GM11168 (cell line): ENCODE measurements at regions not wholly inside any gene's neighbourhood (a gene's known extent, or its start where the extent isn't known, plus 50 kb on each side); places are given as distances from the start of the nearest gene placed in this dataset.
"Not testable (repeated sequence)": the region's sequence is repeated elsewhere in the genome, so short reads cannot be mapped to it uniquely, and the experiment has no call there.

Source experiments
- in situ Hi-C: fragments of 300-500 bp; cut with MboI; formaldehyde crosslinking; loops from one replicate; pipeline ENCODE4 v1.12.0; 2022; ENCODE audit warnings: low sequenced_read_pairs; ENCODE audit not compliant: unreplicated experiment

DNA sequence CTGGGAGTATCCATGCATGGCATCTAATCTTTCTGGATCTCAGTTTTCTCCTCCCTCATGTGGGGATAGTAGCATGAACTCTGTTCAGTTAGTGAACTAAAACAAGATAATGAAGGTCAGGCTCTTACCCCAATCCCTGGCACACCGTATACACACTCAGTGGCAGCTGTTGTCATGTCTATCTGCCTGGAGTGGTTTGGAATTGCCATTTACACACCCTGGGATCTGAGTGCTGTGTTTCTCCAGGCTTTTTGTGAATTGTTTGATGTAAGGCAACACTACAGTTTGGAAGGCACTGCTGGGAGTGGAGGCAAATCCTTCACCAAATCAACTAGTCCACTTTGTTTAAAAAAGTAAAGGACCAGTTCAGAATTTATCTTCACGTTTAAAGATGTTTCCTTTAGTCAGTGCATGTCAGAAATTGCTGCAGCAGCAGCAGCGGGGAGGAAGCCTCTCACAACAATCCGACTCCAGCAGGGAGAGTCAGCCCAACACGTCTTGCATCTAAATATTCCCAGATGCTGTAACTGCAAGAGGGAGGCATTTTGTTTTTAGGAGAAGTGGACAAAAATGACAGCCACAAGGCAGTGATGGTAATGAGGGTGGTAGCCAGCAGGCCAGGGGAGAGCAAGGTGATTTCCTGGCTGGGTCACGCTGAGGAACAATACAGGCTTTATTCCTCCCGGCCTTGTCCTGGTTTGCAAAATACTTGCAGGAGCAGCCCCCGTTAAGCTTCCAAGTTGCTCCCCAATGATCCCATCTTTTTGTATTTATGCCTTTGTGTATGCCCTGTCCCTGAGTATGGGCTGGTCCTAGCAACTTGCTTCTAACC lies 128.5 kb upstream of the LRIG1 start:
- in situ Hi-C loops = loop anchor here (10.0 kb wide), 1 partner anchor 75 kb away; no protein-coding TSS in a partner anchor

DNA sequence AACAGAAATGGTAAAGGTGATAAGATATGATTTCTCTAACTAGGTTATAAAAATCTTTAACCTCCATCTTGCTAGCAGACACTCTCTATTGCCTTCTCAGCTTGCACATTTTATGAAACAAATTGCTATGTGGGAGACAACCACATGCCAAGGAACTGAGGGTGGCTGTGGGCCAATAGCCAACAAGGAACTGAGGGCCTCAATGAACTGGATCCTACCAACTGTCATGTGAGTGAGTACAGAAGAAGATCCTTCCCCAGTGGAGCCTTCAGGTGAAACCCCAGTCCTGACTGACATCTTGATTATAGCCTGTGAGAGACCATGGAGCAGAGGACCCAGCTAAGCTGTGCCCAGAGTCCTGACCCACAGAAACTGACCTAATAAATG lies 129.2 kb upstream of the LRIG1 start:
- in situ Hi-C loops = loop anchor here (10.0 kb wide), 1 partner anchor 75 kb away; no protein-coding TSS in a partner anchor

DNA sequence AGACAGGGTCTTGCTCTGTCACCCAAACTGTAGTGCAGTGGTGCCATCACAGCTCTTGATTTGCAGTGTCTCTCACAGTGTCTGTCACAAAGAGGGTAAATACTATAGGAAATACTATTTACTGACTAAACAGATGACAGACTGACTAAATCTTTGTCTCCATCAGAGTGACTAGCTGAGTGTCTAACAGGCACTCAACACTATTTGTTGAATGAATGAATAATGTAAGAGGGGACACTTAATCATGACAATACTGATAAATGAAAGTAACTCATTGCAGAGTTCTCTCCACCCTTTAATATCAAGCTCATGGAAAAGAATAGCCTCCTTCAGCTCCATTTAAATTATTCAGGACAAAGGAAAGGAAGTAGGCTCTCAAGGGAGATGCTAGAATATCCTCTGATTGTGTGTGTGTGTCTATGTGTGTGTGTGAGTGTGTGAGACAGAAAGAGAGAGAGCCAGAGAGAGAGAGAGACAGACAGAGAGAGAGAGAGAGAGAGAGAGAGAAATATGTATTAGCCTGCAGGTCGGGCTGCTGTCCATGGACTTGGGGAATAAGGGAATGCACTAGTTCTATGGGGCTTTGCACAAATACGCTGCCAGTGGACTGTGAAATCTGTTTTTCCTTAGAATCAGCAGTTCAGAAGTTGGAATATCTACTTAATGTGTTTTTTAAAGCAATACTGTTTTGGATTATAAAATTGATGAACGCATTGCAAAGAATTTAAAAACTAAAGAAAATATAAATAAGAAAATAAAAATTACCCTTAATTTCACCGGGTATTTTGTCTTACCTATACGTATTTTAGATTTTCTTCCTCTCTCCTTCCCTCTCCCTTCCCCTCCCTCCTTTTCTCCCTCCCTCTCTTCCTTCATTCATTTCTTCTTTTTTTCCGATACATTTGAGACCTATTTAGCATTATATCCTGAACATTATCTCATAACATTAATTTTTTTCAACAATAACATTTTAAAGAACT lies 132.9 kb upstream of the LRIG1 start:
- in situ Hi-C loops = no loop called here

DNA sequence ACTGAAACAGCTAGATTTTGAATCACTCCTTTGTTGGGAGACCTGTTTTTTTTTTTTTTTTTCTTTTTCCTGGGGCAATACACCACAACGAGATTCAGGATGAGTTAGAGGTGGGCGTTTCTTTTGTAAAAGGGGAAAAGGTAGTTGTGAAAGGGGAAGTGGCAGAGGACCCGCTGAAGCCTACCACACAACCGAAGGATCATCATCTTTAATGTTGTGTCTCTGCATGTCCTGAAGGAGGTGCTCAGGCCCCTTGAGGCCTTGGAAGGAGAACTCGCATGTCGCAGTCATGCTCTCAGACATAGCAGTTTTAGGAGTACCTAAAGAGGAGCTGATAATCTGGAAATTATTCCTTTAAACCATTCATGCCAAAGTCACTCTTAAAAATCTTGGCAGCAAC lies 137.9 kb upstream of the LRIG1 start:
- in situ Hi-C loops = no loop called here

DNA sequence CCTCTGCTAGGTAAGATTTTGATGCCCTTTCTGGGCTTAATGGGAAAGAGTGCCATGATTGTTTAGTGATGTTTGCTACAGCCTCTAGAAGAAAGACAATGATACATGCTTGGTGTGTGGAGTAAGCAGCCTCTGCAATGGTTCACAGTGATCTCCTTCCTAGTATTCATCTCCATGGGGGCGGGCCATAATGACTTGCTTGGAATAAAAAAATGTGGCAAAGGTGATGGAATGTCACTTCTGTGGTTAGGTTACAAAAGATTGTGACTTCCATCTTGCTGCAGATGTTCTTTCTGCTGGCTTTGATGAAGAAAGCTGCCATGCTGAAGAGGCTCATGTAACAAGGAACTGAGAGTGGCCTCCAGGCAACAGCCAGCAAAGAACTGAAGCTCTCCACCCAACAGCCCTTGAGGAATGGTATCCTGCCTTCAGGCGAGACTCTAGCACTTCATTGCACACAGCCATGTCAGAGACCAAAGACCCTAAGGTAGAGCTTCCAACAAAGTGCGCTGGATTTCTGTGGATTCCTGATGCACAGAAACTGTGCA lies 139.1 kb upstream of the LRIG1 start:
- in situ Hi-C loops = no loop called here

DNA sequence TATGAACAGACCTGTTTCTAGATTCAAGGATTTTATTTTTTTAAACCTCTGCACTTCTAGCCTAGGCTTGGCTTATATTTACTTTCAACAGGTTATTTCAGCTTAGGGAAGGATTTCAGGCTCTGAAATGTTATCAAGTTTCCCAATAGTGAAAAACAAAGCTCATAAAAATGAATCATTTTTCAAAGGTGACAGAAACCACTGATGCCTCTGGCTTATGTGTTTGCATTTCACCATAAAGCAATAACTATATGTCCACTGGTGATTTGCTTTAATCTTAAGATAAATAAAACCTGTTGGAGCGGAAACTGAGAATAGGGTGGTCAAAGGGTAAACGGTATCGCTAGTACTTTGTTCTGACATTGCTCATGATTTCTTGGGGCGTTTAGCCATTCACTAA lies 141.2 kb upstream of the LRIG1 start:
- in situ Hi-C loops = no loop called here

DNA sequence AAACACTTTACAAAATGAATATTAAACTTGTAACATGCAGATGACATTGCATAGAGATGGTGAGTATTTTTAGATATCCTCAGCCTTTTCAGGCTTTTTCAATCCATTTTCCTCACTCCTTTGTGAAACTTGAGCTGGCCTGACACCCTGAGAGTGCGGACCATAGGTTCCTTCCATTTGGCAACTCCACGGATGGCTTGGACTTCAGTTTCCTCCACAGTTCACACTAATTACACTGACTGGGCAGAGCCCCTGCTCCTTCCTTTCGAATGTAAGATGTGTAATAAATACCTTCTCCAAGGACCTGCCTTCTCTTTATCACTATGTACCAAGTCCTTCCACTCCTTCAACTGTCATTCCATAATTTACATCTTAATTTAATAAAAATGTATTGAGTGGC lies 141.7 kb upstream of the LRIG1 start:
- in situ Hi-C loops = no loop called here

DNA sequence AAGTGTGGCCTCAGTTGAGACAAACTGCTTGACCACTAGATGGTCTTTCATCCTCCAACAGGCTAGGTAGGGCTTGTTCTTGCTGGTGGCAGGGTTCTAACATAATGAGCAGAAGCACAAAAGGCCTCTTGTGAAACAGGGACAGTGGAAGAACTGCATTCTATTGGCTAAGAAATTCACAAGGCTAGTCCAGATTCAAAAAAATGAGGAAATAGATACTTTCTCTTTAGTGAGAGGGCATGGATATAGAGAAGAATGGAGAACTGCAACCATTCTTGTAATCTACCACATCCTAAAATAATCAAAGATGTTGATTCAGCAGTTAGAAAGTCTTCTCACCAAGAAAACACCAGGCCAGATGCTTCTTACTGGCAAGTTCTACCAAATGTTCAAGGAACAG lies 143.7 kb upstream of the LRIG1 start:
- in situ Hi-C loops = no loop called here

DNA sequence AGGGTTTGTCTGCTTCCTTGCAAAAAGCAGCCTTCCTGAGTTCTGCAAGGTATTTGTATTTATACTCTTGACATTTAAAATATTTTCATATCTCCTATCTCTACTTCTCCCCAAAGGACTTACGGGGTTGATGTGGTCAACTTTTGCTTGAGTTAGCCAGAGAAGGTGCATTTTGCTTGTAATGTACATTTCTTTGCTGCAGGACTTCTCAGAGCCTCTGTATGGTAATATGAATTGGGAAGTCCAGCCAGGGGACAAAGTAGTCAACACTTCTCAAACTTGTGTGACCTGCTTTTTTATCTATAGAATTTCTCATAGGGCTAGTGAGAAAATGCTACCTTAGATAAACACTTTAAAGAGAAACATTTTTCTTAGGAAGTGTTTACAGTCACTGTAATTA lies 148.2 kb upstream of the LRIG1 start:
- in situ Hi-C loops = no loop called here

DNA sequence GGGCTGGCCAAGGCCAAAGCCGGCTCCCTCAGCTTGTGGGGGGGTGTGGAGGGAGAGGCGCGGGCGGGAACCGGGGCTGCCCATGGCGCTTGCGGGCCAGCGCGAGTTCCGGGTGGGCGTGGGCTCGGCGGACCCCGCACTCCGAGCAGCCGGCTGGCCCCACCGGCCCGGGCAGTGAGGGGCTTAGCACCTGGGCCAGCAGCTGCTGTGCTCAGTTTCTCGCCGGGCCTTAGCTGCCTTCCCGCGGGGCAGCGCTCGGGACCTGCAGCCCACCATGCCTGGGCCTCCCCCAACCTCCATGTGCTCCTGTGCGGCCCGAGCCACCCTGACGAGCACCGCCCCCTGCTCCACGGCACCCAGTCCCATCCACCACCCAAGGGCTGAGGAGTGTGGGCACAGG lies 150.7 kb upstream of the LRIG1 start:
- in situ Hi-C loops = not testable (repeated sequence)

DNA sequence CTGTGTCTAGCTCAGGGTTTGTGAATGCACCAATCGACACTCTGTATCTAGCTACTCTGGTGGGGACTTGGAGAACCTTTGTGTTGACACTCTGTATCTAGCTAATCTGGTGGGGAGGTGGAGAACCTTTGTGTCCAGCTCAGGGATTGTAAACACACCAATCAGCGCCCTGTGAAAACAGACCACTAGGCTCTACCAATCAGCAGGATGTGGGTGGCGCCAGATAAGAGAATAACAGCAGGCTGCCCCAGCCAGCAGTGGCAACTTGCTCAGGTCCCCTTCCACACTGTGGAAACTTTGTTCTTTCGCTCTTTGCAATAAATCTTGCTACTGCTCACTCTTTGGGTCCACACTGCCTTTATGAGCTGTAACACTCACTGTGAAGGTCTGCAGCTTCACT lies 151.3 kb upstream of the LRIG1 start:
- in situ Hi-C loops = not testable (repeated sequence)

DNA sequence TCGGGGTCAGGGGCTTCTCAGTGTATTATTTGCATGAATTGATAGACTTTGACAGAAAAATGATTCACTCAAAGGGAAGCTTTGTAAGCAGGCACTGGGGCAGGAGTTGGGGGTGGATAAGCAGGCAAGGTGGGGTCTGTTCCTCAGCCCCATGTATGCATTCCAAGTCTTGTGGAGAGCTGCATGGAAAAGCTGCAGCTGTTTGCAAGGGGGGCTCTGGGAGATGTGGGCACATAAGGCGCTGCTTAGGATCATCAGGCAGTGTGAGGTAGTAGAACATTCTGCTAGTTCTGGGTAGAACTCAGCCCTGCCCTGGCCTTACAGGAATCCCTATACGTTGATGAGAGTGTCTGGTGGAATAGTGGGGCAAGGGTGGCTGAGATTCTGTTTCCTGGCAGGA lies 154.2 kb upstream of the LRIG1 start:
- in situ Hi-C loops = no loop called here

DNA sequence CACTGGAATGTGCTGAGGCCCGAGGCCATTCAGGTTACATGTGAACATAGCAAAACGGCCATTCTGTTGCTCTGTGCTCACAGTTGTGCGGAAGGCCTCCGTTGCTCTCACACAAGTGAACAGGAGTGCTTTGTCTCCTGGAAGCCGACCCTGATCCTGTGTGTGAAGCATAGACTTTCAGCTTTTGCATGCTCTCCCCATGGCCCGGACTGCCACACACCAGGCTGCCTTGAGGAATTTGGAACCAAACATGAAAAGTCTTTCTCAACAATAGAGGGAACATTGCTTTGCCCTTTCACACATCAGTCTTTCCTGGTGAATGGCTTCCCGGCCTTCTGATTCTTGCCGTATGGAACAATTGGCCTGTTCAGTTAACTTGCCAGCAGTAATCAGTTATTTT lies 154.8 kb upstream of the LRIG1 start:
- in situ Hi-C loops = no loop called here

DNA sequence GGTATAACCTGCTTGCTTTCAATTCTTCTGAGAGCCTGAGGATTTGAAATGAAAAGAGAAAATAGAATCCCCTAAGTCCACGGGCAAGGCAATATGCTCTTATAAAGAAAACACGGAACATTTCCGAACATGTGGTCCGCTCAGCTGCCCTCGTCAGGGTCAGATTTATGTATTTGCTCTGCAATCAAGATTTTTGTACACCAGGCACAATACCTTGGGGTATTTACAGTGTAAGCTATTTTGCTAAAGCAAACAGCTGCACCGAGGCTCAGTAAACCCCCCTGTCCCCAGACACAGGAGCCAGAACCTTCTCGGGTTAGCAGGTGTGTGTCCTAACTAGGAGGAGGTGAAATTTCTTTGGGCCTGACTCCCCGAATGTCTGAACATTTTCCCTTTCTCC lies 155.8 kb upstream of the LRIG1 start:
- in situ Hi-C loops = no loop called here

DNA sequence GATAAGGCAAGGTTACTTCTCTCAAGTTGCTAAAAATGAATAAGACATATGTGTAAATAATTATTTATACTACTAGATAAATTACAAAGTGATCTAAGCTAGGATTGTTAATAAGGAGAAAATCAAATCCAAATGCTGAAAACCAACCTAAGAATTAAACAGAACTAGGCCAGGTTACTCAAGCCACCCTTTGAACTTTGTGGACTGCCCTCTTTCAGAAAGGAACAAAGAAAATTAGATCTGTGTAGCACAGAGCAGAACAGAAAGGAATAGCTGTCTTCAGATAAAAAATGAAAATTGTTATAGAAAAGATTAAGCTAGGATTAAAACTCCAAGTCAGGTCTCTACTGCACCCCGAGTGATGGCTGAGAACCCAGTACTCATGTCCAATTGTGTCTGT lies 158.2 kb upstream of the LRIG1 start:
- in situ Hi-C loops = no loop called here

DNA sequence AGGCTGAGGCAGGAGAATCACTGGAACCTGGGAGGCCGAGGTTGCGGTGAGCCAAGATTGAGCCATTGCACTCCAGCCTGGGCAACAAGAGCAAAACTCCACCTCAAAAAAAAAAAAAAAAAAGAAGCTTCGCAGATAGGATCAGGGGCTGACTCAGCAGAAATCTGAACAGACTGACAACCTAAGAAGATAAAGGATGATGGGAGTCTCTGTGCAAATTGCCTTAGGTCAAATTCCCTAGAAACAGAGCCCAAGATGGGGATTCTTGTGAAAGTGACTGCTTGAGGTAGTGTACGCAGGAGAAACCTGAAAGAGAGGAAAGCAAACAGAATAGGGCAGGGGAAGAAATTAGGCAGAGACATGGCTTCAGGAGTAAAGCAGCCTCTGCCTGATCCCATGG lies 160.8 kb upstream of the LRIG1 start:
- in situ Hi-C loops = no loop called here

DNA sequence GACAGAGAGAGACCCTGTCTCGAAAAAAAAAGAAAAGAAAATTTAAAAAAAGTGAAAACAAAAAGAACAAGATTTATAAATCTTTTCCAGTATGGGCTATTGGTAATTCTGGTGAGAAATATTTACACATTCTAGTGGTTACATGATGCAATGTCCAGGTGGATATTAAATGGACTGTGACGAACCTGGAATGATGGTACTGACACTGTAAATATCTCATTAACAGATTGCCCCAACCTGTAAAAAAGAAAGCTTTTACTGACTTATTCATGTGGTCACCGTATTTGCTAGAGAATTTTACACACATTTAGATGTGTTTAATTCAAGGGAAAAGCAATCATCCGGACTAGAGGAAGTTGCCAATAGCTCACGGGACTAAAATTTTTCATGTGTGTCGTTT lies 162.1 kb upstream of the LRIG1 start:
- in situ Hi-C loops = no loop called here

DNA sequence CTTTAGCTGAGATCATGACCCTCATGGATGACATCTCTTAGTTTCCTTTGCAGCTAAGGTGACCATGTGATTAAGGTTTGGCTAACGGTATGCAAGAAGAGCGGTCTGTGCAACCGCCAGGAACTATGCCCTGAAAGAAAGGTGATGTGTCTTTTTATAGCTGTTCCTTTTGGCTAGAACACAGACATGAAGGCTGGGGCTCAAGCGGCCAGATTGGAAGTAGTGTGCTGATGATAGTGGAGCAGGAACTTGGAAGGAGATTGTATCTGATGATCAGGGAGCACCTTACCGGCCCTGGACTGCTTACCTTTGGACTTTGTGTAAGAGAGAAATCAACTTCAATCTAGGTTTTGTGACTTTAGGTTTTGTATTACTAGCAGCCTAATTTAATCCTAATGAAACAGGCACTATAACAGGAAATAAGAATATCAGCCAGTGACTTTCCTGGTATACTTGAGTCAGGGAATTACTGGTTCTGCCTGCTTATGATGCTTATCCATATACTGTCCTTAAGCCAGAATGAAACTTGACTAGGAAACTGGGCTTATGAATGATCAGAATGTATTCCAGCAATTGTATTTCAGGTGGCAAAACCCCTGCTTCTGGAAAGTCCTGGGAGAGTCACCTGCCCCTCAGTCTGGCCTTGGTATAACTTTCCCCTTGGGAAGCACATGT lies 164.3 kb upstream of the LRIG1 start:
- in situ Hi-C loops = no loop called here

DNA sequence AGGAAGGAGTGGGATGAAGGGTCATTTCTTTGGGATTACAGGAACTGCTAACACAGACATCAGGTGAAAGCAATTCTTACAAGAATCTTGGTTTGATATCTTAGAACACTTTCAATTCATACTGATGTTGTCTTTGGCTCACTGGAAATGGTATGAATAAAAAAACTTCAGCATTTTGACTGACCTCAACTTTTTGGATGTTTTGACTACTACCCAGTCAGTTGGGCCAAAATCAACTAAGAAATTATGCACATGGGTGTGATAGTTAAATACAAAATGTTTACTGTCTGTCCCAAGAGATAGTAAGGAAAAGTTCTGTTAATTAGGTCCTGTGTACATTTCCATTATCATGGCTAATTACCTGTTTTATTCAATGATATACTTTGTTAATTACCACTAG lies 165.5 kb upstream of the LRIG1 start:
- in situ Hi-C loops = no loop called here

DNA sequence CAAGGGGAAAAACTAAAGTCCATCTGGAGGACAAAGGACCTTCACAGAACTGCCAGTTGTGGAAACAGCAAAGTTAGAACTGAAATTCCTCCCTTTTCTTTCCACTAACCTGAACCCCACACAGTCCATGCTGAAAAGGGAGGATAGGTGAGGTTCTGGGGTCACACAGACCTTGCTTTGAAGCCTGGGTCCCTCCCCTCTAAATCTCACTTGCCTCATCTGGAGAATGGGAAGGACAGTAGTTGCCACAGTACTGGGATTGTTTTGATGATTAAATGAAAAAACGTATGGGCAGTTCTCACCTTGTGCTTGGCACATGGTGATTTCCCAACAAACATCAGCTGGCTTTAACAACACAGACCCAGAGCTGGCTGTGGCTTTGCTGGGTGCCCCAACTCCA lies 166.4 kb upstream of the LRIG1 start:
- in situ Hi-C loops = no loop called here
